IMR-90 (cell line): ENCODE measurements at regions not wholly inside any gene's neighbourhood (a gene's known extent, or its start where the extent isn't known, plus 50 kb on each side); places are given as distances from the start of the nearest gene placed in this dataset.

Source experiments
- BHLHE40 ChIP-seq: fragments of 150-350 bp; IDR thresholded peaks from 2 replicates; pipeline ENCODE4 v1.6.1; 2016; ENCODE audit warnings: mild to moderate bottlenecking, low read depth, low read length
- CEBPB ChIP-seq: IDR thresholded peaks from 2 replicates; pipeline ENCODE4 v1.6.1; 2012; ENCODE audit warnings: low read depth, low read length, improper control_type of control experiment
- FOS ChIP-seq: fragments of 150-350 bp; IDR thresholded peaks from 2 replicates; pipeline ENCODE4 v1.6.1; 2016; ENCODE audit warnings: low read depth, low read length
- MAFK ChIP-seq: IDR thresholded peaks from 2 replicates; pipeline ENCODE4 v1.6.1; 2012; ENCODE audit warnings: low read depth, low read length, improper control_type of control experiment
- MXI1 ChIP-seq: IDR thresholded peaks from 2 replicates; pipeline ENCODE4 v1.6.1; 2012; ENCODE audit warnings: low read depth, mild to moderate bottlenecking, low read length, moderate library complexity, borderline replicate concordance
- POLR2A ChIP-seq: IDR thresholded peaks from 2 replicates; pipeline ENCODE4 v1.6.1; 2012; ENCODE audit warnings: mild to moderate bottlenecking, low read depth, low read length
- RAD21 ChIP-seq: IDR thresholded peaks from 2 replicates; pipeline ENCODE4 v1.6.1; 2012; ENCODE audit warnings: low read length, improper control_type of control experiment
- RFX5 ChIP-seq: IDR thresholded peaks from 2 replicates; pipeline ENCODE4 v1.8.0; 2012; ENCODE audit warnings: low read depth, mild to moderate bottlenecking, low read length, moderate library complexity
- TF ChIP-seq, protein P1 (sequence below): conservative IDR thresholded peaks from 2 replicates; pipeline ENCODE4 v1.5.1; 2012; ENCODE audit warnings: mild to moderate bottlenecking, low read depth, low read length, improper control_type of control experiment
- TF ChIP-seq, protein P2 (sequence below): fragments of 150-350 bp; IDR thresholded peaks from 2 replicates; pipeline ENCODE4 v1.6.1; 2016; ENCODE audit warnings: low read depth, mild to moderate bottlenecking, low read length, moderate library complexity, borderline replicate concordance

DNA sequence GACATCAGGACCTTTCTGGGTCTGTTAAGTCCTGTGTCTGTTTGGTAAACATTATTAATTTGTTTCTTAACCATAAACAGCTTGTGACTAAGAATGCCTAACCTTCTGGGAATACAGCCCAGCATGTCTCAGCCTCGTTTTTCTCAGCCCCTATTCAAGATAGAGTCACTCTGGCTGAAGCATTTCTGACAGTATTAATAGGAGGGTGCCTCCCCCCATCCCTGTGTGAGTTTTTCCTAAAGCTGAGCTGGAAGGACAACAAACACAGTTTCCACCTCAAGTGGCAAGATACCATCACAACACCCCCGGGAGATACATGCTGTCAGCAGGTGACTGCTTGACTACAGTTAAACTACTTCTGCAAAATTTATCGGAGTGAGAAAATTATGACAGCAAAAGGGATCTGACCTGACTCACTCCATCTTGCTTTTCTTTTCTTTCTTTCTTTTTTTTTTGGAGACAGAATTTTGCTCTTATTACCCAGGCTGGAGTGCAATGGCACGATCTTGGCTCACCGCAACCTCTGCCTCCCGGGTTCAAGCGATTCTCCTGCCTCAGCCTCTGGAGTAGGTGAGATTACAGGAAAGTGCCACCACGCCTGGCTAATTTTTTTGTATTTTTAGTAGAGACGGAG is 59.3 kb upstream of the ABCC4 start:
- TF ChIP-seq, protein P1, sequence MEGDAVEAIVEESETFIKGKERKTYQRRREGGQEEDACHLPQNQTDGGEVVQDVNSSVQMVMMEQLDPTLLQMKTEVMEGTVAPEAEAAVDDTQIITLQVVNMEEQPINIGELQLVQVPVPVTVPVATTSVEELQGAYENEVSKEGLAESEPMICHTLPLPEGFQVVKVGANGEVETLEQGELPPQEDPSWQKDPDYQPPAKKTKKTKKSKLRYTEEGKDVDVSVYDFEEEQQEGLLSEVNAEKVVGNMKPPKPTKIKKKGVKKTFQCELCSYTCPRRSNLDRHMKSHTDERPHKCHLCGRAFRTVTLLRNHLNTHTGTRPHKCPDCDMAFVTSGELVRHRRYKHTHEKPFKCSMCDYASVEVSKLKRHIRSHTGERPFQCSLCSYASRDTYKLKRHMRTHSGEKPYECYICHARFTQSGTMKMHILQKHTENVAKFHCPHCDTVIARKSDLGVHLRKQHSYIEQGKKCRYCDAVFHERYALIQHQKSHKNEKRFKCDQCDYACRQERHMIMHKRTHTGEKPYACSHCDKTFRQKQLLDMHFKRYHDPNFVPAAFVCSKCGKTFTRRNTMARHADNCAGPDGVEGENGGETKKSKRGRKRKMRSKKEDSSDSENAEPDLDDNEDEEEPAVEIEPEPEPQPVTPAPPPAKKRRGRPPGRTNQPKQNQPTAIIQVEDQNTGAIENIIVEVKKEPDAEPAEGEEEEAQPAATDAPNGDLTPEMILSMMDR, result no peak
- no peak for TF ChIP-seq POLR2A
- no peak for TF ChIP-seq MAFK
- no peak for TF ChIP-seq BHLHE40
- TF ChIP-seq MXI1, result no peak
- no peak for TF ChIP-seq RFX5
- TF ChIP-seq RAD21, result no peak
- TF ChIP-seq, protein P2, sequence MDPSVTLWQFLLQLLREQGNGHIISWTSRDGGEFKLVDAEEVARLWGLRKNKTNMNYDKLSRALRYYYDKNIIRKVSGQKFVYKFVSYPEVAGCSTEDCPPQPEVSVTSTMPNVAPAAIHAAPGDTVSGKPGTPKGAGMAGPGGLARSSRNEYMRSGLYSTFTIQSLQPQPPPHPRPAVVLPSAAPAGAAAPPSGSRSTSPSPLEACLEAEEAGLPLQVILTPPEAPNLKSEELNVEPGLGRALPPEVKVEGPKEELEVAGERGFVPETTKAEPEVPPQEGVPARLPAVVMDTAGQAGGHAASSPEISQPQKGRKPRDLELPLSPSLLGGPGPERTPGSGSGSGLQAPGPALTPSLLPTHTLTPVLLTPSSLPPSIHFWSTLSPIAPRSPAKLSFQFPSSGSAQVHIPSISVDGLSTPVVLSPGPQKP, result no peak
- no peak for TF ChIP-seq FOS
- no peak for TF ChIP-seq CEBPB
